GM12878 (cell line): ENCODE measurements at regions not wholly inside any gene's neighbourhood (a gene's known extent, or its start where the extent isn't known, plus 50 kb on each side); places are given as distances from the start of the nearest gene placed in this dataset.

ENCODE experiments used
- ATAC-seq: fragments of 200-7000 bp; cut with Tn5 transposase; 3 replicates; pipeline ENCODE4 v1.9.1; 2020; ENCODE audit warnings: mild to moderate bottlenecking, moderate library complexity
- BruUV-seq: library from RNA; stranded (reverse); fragments of 400-500 nt; replicated peaks from 2 replicates; lab custom pipeline; 2021; lab: Mats Ljungman, UMichigan
- CTCF ChIA-PET: fragments of 300-600 bp; sonication (Branson Sonifier 250); formaldehyde crosslinking; extraction: SDS; loops from one replicate; lab custom pipeline; 2021; ENCODE audit warnings: inconsistent platforms; lab: Yijun Ruan, JAX
- POLR2A ChIA-PET: fragments of 350-600 bp; formaldehyde crosslinking; extraction: SDS; loops from one replicate; lab custom pipeline; 2021; ENCODE audit warnings: inconsistent platforms; lab: Charles Lee
- RAD21 ChIA-PET: fragments of 300-600 bp; sonication (Branson Sonifier 250); formaldehyde crosslinking; loops from one replicate; lab custom pipeline; 2023; ENCODE audit warnings: antibody characterized with exemption; ENCODE audit not compliant: unreplicated experiment; lab: Charles Lee
- SMC1A ChIA-PET: fragments of 300-600 bp; sonication (Branson Sonifier 250); formaldehyde crosslinking; loops from one replicate; lab custom pipeline; 2023; ENCODE audit not compliant: unreplicated experiment, uncharacterized antibody; lab: Charles Lee
- DNase-seq: peaks from one replicate; pipeline ENCODE4 v3.0.0-alpha.2; 2011; ENCODE audit warnings: low read depth, low spot score
- FAIRE-seq: peaks from 3 replicates; lab custom pipeline; 2011; peaks lifted over from hg19 to GRCh38; lab: Jason Lieb, UNC
- H2AFZ ChIP-seq: 2 replicates; pipeline ENCODE4 v1.6.0; 2011; ENCODE audit warnings: low read depth, low read length, control low read depth; ENCODE audit not compliant: control insufficient read depth
- H3K27ac ChIP-seq: 2 replicates; pipeline ENCODE4 v1.5.1; 2011; ENCODE audit warnings: control low read depth; ENCODE audit not compliant: control insufficient read depth, insufficient read depth
- H3K27me3 ChIP-seq, 2 experiments: replicated peaks in 1 of 2; 2 replicates each; pipeline versions ENCODE4 v1.6.0 to v1.6.1; 2011; ENCODE audit warnings: low read length in 1 of 2; ENCODE audit not compliant: control insufficient read depth in 2 of 2, insufficient read depth in 2 of 2
- H3K36me3 ChIP-seq, 2 experiments: 2 replicates each; pipeline ENCODE4 v1.5.1; 2011; ENCODE audit warnings: low read length in 1 of 2; ENCODE audit not compliant: control insufficient read depth in 2 of 2, insufficient read depth in 2 of 2
- H3K4me1 ChIP-seq: 2 replicates; pipeline ENCODE4 v1.6.1; 2011; ENCODE audit warnings: mild to moderate bottlenecking, low read length, moderate library complexity, mixed read lengths; ENCODE audit not compliant: control insufficient read depth, insufficient read depth
- H3K4me2 ChIP-seq: 2 replicates; pipeline ENCODE4 v1.6.0; 2011; ENCODE audit warnings: control low read depth; ENCODE audit not compliant: control insufficient read depth, insufficient read depth
- H3K4me3 ChIP-seq: fragments of 200-600 bp; sonication (generic); 2 replicates; pipeline ENCODE4 v1.5.1; 2016
- H3K79me2 ChIP-seq: 2 replicates; pipeline ENCODE4 v1.6.0; 2011; ENCODE audit warnings: low read length; ENCODE audit not compliant: control insufficient read depth, insufficient read depth
- H3K9ac ChIP-seq: 2 replicates; pipeline ENCODE4 v1.8.0; 2011; ENCODE audit warnings: low read length, control low read depth, mixed read lengths; ENCODE audit not compliant: control insufficient read depth, insufficient read depth
- H3K9me3 ChIP-seq: replicated peaks from 3 replicates; pipeline ENCODE4 v1.5.1; 2011; ENCODE audit warnings: mild to moderate bottlenecking, low read length; ENCODE audit not compliant: control insufficient read depth, insufficient read depth
- H4K20me1 ChIP-seq: 2 replicates; pipeline ENCODE4 v1.6.0; 2011; ENCODE audit not compliant: control insufficient read depth, insufficient read depth
- BCL11A ChIP-seq: IDR thresholded peaks from 2 replicates; pipeline ENCODE4 v1.6.1; 2011; ENCODE audit warnings: low read depth, low read length
- CBX3 ChIP-seq: fragments of 200-600 bp; sonication (generic); IDR thresholded peaks from 2 replicates; pipeline ENCODE4 v1.6.1; 2016; ENCODE audit warnings: low read depth, borderline replicate concordance
- EGR1 ChIP-seq, 2 experiments: IDR thresholded peaks; 1 replicate in 1 of 2; 2 replicates in 1 of 2; pipeline ENCODE4 v1.6.1; 2011 to 2012; ENCODE audit warnings: low read depth in 2 of 2, low read length in 2 of 2, borderline replicate concordance in 1 of 2, mild to moderate bottlenecking in 1 of 2, moderate library complexity in 1 of 2
- EP300 ChIP-seq, 2 experiments: fragments of 150-350 bp in 1 of 2; IDR thresholded peaks; 2 replicates each; pipeline ENCODE4 v1.6.1; 2011 to 2012; ENCODE audit warnings: low read depth in 2 of 2, low read length in 2 of 2, borderline replicate concordance in 1 of 2, improper control_type of control experiment in 1 of 2, inconsistent platforms in 1 of 2; ENCODE audit not compliant: control insufficient read depth in 1 of 2
- ETV6 ChIP-seq, 2 experiments: fragments of 450-650 bp in 1 of 2; IDR thresholded peaks in 1 of 2; conservative IDR thresholded peaks in 1 of 2; 2 replicates each; pipeline ENCODE4 v1.6.1; 2014; ENCODE audit warnings: antibody characterized with exemption in 1 of 2, borderline replicate concordance in 1 of 2, low read depth in 1 of 2, mild to moderate bottlenecking in 1 of 2, moderate library complexity in 1 of 2
- FOS ChIP-seq: IDR thresholded peaks from 3 replicates; pipeline ENCODE4 v1.6.1; 2011; ENCODE audit warnings: borderline replicate concordance; ENCODE audit not compliant: insufficient read length; ENCODE audit errors: extremely low read depth
- IRF4 ChIP-seq: IDR thresholded peaks from 2 replicates; pipeline ENCODE4 v1.6.1; 2011; ENCODE audit warnings: low read depth, low read length
- MEF2B ChIP-seq: fragments of 450-650 bp; IDR thresholded peaks from 2 replicates; pipeline ENCODE4 v1.6.1; 2018; ENCODE audit warnings: mild to moderate bottlenecking, moderate library complexity; ENCODE audit not compliant: partially characterized antibody, poor library complexity, severe bottlenecking
- NBN ChIP-seq: fragments of 450-650 bp; IDR thresholded peaks from 2 replicates; pipeline ENCODE4 v1.6.1; 2016
- SREBF2 ChIP-seq: IDR thresholded peaks from 2 replicates; pipeline ENCODE4 v1.6.1; 2012; ENCODE audit warnings: mild to moderate bottlenecking, low read length
- WGBS: methylation state at CpG from one replicate; pipeline ENCODE4 v1.1.6; 2016; ENCODE audit warnings: low lambda C conversion rate; ENCODE audit not compliant: insufficient replicate concordance, insufficient coverage; ENCODE audit errors: missing lambda C conversion rate; 5-methylcytosine and 5-hydroxymethylcytosine counted together
- in situ Hi-C: fragments of 300-500 bp; cut with MboI; formaldehyde crosslinking; loops from 9 replicates; pipeline ENCODE4 v1.14.3; 2018; ENCODE audit warnings: mixed read lengths
- intact Hi-C: fragments of 100-400 bp; cut with micrococcal nuclease; formaldehyde crosslinking; loops from one replicate; pipeline ENCODE4 v1.14.2; 2022; ENCODE audit not compliant: unreplicated experiment
- TF ChIP-seq, protein P1 (sequence below): IDR thresholded peaks from 2 replicates; pipeline ENCODE4 v1.6.1; 2011; ENCODE audit warnings: borderline replicate concordance, low read depth, mild to moderate bottlenecking, moderate library complexity, low read length; ENCODE audit not compliant: insufficient read depth, poor library complexity, severe bottlenecking
- TF ChIP-seq, protein P2 (sequence below): fragments of 450-650 bp; formaldehyde crosslinking; IDR thresholded peaks from 2 replicates; pipeline ENCODE4 v1.4.0; 2020; ENCODE audit warnings: mild to moderate bottlenecking, moderate library complexity

DNA sequence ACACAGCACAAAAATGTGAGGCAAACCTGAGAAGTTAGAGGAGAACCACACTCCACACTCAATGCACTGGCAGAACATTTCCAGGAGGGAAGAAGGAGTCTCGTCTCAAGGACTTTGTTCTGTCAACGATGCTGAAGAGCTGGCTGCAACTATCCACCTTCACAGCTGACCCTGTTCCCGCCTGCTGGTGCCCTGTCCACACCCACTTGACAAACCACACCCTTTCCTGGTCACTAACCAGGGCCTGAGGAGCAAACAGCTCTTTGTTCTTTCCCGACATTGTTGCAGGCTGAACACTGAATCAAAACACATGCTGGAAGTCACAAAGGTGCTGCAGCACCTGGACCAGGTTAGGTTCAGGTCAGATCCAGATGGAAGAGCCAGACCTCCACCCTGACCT lies 92.6 kb upstream of the ARRDC4 start:
- Histone ChIP-seq H3K9me3 (no peaks in the 10 kb centered on the region), H2AFZ (no peak overlapping the region), H3K27ac (no peak overlapping the region), H3K79me2 (no peaks in the 10 kb centered on the region), H3K9ac (no peak overlapping the region), H3K27me3 (no peaks in the 10 kb centered on the region), H3K4me1 (no peaks in the 10 kb centered on the region), H4K20me1 (no peaks in the 10 kb centered on the region), H3K4me3 (no peak overlapping the region), H3K4me2 (no peak overlapping the region), H3K36me3 (no peaks in the 10 kb centered on the region)
- ATAC-seq (no peak), DNase-seq (no peak), FAIRE-seq (no peak)
- no TSS peak for BruUV-seq
- intact Hi-C loops (no loop called here), in situ Hi-C loops (no loop called here)
- ChIA-PET SMC1A (no interaction called here), RAD21 (no interaction called here), CTCF (interaction anchor here (0.9 kb wide), 1 partner anchor 23 kb away, joined by 4 read pairs; no protein-coding TSS in a partner anchor), POLR2A (no interaction called here)
- no peak for TF ChIP-seq ETV6 (conservative IDR thresholded peaks at IDR 0.05 in 1 of 2, IDR thresholded peaks at IDR 0.05 in 1 of 2; ENCODE audit: borderline replicate concordance in 1 of 2, low read depth in 1 of 2)
- WGBS: 4% methylated on average over 4 of the region's 4 CpGs

DNA sequence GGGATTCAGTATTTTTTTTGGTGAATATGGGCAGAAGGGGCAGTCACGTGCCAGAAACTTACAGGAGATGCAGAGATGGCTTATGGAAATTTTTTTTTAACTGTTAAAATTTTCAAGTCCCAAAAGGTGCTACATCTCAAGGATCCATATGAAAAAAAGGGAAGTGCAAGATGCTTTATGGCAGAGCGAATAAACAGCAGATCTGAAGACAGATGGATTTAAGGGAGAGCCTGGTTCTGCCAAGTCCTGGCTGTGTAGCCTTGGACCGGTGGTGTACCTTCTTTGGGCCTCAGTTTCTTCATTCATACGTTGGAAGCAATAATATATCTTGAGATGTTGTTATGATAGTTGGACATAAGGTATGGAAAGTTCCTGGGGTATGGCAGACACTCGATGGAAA lies 91.5 kb upstream of the ARRDC4 start:
- H2AFZ ChIP-seq: no peak overlapping the region
- ChIA-PET CTCF (no interaction called here), POLR2A (no interaction called here), RAD21 (no interaction called here), SMC1A (no interaction called here)
- WGBS: 0% methylated on average over 5 of the region's 5 CpGs
- no peaks in the 10 kb centered on the region for H3K4me1 ChIP-seq
- no peaks in the 10 kb centered on the region for H3K36me3 ChIP-seq
- no peak overlapping the region for H3K4me2 ChIP-seq
- no peaks in the 10 kb centered on the region for H3K9me3 ChIP-seq
- H3K4me3 ChIP-seq: no peak overlapping the region
- no peaks in the 10 kb centered on the region for H4K20me1 ChIP-seq
- intact Hi-C loops: no loop called here
- H3K9ac ChIP-seq: no peak overlapping the region
- H3K27ac ChIP-seq: no peak overlapping the region
- in situ Hi-C loops: no loop called here
- ATAC-seq: no peak
- no peak for FAIRE-seq
- no peak for DNase-seq
- H3K27me3 ChIP-seq: no peaks in the 10 kb centered on the region
- BruUV-seq: no TSS peak
- no peaks in the 10 kb centered on the region for H3K79me2 ChIP-seq
- no peak for TF ChIP-seq MEF2B
- no peak for TF ChIP-seq CBX3
- TF ChIP-seq IRF4: no peak
- no peak for TF ChIP-seq FOS
- no peak for TF ChIP-seq EP300 (IDR thresholded peaks at IDR 0.05; ENCODE audit: borderline replicate concordance in 1 of 2, control insufficient read depth in 1 of 2, low read depth in 2 of 2, low read length in 2 of 2)
- TF ChIP-seq NBN: no peak
- TF ChIP-seq, protein P1, sequence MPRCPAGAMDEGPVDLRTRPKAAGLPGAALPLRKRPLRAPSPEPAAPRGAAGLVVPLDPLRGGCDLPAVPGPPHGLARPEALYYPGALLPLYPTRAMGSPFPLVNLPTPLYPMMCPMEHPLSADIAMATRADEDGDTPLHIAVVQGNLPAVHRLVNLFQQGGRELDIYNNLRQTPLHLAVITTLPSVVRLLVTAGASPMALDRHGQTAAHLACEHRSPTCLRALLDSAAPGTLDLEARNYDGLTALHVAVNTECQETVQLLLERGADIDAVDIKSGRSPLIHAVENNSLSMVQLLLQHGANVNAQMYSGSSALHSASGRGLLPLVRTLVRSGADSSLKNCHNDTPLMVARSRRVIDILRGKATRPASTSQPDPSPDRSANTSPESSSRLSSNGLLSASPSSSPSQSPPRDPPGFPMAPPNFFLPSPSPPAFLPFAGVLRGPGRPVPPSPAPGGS: no peak
- no peak for TF ChIP-seq SREBF2
- TF ChIP-seq, protein P2, sequence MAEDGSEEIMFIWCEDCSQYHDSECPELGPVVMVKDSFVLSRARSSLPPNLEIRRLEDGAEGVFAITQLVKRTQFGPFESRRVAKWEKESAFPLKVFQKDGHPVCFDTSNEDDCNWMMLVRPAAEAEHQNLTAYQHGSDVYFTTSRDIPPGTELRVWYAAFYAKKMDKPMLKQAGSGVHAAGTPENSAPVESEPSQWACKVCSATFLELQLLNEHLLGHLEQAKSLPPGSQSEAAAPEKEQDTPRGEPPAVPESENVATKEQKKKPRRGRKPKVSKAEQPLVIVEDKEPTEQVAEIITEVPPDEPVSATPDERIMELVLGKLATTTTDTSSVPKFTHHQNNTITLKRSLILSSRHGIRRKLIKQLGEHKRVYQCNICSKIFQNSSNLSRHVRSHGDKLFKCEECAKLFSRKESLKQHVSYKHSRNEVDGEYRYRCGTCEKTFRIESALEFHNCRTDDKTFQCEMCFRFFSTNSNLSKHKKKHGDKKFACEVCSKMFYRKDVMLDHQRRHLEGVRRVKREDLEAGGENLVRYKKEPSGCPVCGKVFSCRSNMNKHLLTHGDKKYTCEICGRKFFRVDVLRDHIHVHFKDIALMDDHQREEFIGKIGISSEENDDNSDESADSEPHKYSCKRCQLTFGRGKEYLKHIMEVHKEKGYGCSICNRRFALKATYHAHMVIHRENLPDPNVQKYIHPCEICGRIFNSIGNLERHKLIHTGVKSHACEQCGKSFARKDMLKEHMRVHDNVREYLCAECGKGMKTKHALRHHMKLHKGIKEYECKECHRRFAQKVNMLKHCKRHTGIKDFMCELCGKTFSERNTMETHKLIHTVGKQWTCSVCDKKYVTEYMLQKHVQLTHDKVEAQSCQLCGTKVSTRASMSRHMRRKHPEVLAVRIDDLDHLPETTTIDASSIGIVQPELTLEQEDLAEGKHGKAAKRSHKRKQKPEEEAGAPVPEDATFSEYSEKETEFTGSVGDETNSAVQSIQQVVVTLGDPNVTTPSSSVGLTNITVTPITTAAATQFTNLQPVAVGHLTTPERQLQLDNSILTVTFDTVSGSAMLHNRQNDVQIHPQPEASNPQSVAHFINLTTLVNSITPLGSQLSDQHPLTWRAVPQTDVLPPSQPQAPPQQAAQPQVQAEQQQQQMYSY: no peak
- TF ChIP-seq EGR1 (IDR thresholded peaks at IDR 0.05; ENCODE audit: borderline replicate concordance in 1 of 2, low read depth in 2 of 2, low read length in 2 of 2): no peak
- no peak for TF ChIP-seq BCL11A
